Fibroblast of skin of abdomen (primary cell): ENCODE measurements at regions not wholly inside any gene's neighbourhood (a gene's known extent, or its start where the extent isn't known, plus 50 kb on each side); places are given as distances from the start of the nearest gene placed in this dataset.

Experiments used
- DNase-seq: peaks from one replicate; pipeline ENCODE4 v3.0.0-alpha.2; 2013

DNA sequence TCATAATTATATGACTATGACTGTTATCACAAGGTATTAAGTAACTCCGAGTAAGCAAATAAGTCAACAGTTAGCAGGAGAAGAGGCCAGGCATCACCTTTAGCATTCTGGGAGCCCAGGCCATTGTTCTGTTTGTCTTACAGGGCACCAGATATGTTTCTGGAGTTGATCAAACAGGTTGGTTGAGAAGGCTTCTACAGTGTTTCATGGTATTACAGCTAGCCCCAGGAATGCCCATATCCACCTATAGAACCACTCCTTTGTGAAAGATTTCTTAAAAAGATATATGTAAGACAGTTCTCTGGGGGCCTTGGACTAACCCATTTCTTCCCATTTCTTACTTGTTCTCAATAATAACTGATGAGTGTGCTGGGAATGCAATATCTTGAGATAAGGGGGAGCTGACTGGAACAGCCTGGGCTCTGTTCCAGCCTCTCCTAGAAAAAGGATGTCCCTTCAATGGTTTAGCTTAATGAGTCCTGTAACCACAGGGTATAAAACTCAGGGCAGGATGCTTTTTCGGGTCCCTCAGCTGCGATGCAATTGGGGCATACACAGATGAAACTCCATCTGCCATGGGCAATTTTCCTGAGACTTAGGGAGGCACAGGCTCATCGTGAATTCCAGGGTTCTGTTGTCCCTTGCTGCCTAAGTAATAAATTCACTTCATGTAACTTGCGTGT, 286.4 kb downstream of the BAMBI start:
- no peak for DNase-seq

GRCh38 chr10:28965937-28966336, 288.6 kb downstream of the BAMBI start:
- no peak for DNase-seq

DNA sequence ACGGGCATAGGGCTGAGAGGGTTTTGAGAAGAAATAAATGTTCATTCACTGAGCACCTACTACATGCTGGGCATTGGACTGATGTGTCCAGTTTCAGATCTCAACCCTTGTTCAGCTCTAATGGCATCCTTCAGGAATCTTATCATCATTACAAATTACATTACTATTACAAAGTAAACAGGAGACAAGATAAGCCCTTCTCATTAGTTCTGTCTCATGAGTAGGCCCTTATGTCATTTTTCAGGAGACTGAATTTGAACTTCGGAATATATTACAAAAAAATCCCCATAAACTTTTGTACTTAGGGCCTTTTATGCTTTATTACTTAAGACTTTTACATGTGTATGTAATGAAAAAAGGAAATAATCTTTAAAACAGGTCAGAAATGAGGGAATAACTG, 289.7 kb downstream of the BAMBI start:
- DNase-seq, result no peak

GRCh38 chr10:28969413-28969812, 292.1 kb downstream of the BAMBI start:
- DNase-seq, result no peak

- no peak for DNase-seq
Measured at GRCh38 chr10:28970231-28970630, 292.9 kb downstream of the BAMBI start.

GRCh38 chr10:28971255-28971654, 293.9 kb downstream of the BAMBI start:
- no peak for DNase-seq

DNA sequence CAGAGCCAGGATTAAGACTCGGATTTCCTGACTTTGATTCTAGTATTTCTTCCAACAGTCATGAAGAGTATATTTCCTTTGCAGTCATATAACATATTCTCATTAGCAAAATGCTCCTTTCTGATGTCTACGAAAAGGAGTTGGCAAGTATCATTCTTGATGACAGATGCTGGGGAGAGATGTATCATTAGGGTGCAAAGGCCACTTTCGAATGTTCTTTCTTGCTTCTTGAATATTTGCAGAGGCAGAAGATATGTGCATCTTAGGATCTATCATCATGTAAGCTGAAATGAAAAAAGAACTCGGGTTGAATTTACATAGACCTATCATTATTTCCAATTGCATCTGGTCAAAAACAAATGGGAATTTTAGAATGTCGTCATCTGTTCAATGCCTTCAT, 294.4 kb downstream of the BAMBI start:
- DNase-seq, result no peak

GRCh38 chr10:28973309-28973972, 296.1 kb downstream of the BAMBI start:
- no peak for DNase-seq

GRCh38 chr10:28975891-28976531, 298.7 kb downstream of the BAMBI start:
- no peak for DNase-seq

- no peak for DNase-seq
Measured at GRCh38 chr10:28977518-28977917, 300.2 kb downstream of the BAMBI start.

GRCh38 chr10:28980264-28980663, 302.9 kb downstream of the BAMBI start:
- no peak for DNase-seq

GRCh38 chr10:28981007-28981406, 303.7 kb downstream of the BAMBI start:
- DNase-seq, result no peak

DNA sequence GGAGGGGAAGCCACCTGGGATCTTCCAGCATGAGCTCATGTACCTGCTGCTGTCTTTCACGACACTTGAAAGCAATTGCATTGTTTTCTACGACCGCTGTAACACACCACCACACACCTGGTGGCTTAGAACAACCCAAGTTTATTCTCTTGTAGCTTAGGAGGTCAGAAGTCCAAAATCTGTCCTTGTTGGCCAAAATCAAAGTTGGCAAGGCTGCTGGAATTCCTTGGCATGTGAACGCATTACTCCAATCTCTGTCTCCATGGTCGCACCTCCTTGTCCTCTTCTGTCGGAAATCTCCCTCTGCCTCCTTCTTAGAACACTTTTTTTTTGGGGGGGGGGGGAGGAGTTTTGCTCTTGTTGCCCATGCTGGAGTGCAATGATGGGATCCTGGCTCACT, 305.7 kb downstream of the BAMBI start:
- DNase-seq, result no peak

GRCh38 chr10:28983799-28984198, 305.1 kb upstream of the LYZL1 start:
- no peak for DNase-seq

DNA sequence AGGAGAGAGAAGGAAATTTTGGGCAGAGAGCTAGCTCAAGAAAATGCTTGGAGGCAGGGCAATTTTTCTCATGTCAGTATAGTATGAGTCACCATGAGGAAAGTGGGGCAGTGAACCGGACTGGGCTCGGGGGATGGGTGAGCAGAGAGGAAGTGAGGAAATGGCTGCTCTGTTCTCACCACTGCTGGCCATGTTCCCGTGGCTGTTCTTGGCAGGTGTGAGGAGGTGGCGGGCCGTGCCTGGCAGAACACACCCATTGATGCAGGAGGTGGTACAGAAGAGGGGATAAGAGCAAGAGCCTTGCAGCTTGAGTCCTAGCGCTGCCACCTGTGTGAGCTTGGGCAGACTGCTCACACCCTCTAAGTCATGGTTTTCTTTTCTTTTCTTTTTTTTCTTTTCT, 304.4 kb upstream of the LYZL1 start:
- peak; percentile 93 for DNase-seq

GRCh38 chr10:28985137-28985885, 303.6 kb upstream of the LYZL1 start:
- no peak for DNase-seq

- peak; percentile 38 for DNase-seq
Measured at GRCh38 chr10:28986117-28986792, 302.6 kb upstream of the LYZL1 start.

DNA sequence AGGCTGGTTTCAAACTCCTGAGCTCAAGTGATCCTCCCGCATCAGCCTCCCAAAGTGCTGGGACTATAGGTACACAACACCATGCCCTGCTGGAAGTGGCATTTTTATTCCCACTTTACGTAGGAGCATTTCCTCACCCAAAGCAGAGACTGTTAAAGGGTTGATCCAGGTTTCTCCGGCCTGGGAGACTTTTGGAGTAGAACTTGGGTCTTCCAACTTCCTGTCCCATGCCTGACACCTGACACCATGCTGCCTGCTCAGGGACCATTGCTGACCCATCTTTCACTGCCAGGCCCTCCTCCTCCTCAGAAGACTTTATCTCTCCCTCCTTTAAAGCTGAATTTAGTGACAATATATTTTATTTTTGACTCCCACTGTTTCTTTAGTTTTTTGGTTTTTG, 302.0 kb upstream of the LYZL1 start:
- no peak for DNase-seq

GRCh38 chr10:28987555-28988320, 301.1 kb upstream of the LYZL1 start:
- no peak for DNase-seq

- no peak for DNase-seq
Measured at GRCh38 chr10:28988980-28989379, 299.9 kb upstream of the LYZL1 start.

DNA sequence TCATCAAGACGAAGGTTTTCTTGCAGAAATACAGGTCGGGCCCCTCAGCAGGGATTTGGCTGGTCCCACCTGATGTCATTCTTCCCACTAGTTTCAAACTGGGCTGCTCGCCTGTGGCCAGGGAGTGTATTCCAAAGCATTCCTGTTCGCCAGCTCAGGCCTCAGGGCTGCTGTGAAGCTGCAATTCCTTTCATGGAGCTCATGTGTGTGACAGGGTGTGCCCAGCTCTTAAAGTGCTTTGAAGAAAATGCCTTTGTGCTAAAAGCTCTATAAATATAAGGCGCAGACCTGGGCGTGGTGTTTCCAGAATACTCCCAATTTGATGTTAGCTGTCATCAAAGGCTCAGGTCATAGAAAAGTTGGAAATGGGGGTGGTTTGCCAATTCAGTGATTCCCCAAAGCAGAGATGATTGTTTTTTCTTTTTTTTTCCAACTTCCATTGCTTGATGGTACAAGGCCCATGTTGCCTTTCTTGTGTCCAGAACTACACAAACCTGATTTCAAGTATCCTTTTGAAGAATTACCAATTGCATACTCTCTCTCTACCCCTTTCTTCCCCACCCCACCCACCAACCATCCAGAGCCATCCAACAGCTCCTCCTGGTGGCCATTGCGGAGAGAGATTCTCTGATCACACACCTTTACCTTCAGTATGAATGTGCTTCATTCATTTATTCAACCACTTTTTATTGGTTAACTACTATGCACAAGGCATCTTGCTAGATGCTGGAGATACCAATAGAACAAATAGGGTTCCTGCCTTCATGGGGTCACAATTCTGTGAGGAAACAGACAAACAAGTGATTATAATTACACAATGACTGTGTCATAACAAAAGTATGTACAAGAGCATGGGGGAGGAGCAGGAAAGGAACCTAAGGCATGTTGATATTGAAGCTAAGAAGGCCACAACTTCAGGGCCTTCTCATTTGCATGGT, 297.3 kb upstream of the LYZL1 start:
- peak; percentile 82 for DNase-seq
